Esophagus squamous epithelium (tissue), 4 donors: ENCODE measurements at regions not wholly inside any gene's neighbourhood (a gene's known extent, or its start where the extent isn't known, plus 50 kb on each side); places are given as distances from the start of the nearest gene placed in this dataset.

ENCODE experiments used
- POLR2A ChIP-seq, 4 donors: fragments of 450-650 bp; IDR thresholded peaks; one replicate each; pipeline ENCODE4 v1.6.1; 2017; ENCODE audit warnings: antibody characterized with exemption in 4 of 4, mild to moderate bottlenecking in 4 of 4, moderate library complexity in 3 of 4
- TF ChIP-seq, protein P1 (sequence below), 6 experiments: fragments of 450-650 bp in 4 of 6; fragments of 200-600 bp in 2 of 6; sonication (generic) in 2 of 6; IDR thresholded peaks; one replicate each; pipeline ENCODE4 v1.5.1; 2016 to 2019; ENCODE audit warnings: antibody characterized with exemption in 6 of 6, mild to moderate bottlenecking in 4 of 6, moderate library complexity in 4 of 6

DNA sequence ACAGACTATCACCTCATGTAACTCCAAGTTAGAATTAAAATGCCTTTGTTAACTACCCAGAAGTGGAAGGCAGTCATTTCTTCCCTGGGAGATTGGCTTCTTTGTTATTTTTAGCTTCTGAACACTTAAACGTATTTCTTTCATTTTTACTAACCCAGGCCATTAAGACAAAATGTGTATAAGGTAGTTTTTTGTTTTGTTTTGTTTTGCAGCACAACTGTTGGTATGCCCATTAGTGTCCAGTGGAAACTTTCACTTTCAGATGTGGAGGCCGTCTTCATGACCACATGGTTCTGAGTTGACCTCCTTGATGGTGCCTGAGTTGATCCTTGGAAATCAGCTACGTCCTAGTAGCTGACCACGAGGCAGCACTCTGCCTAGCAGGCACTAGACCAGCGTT lies 264.6 kb upstream of the ZNF608 start:
- TF ChIP-seq, protein P1, sequence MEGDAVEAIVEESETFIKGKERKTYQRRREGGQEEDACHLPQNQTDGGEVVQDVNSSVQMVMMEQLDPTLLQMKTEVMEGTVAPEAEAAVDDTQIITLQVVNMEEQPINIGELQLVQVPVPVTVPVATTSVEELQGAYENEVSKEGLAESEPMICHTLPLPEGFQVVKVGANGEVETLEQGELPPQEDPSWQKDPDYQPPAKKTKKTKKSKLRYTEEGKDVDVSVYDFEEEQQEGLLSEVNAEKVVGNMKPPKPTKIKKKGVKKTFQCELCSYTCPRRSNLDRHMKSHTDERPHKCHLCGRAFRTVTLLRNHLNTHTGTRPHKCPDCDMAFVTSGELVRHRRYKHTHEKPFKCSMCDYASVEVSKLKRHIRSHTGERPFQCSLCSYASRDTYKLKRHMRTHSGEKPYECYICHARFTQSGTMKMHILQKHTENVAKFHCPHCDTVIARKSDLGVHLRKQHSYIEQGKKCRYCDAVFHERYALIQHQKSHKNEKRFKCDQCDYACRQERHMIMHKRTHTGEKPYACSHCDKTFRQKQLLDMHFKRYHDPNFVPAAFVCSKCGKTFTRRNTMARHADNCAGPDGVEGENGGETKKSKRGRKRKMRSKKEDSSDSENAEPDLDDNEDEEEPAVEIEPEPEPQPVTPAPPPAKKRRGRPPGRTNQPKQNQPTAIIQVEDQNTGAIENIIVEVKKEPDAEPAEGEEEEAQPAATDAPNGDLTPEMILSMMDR (IDR thresholded peaks at IDR 0.05), result no peak
- TF ChIP-seq POLR2A (IDR thresholded peaks at IDR 0.05), result no peak
